ENCODE measurements at regions not wholly inside any gene's neighbourhood (a gene's known extent, or its start where the extent isn't known, plus 50 kb on each side); places are given as distances from the start of the nearest gene placed in this dataset.

DNA sequence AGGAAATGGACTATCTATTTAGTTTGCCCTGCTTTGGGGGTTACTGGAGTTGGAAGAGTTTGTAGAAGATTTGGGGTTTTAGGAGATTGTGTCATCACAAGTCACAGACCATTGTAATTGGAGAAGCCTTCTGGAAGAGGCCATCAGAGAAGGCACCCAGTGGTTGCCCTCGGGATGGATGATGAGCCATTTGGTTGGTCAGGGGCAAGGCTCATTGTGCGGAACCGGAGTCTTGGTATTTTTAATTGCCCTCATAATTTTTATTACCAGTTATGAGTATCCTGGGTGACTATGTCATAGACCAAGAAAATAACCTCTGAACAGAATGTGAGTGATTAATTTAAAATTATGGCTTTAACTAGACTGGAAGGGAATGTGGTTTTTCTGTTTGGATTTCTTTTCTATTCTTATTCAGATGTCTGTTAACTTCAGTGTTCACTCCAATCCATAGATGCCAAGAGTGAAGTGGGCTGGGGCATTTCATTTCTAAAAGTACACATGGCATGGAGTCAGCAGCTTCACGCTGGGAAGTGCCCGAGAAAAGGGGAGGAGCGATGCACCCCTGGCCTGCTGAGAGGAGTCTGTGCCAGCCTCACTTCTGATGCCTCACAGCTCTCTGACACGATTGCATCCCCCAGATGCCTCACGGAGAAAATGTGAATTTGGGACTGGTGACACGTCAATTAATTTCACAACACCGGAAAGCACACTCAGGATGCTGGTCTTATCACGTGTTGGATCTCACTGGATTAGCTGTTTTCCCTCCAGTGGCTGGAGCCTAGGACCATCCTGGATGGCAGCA is 225.6 kb upstream of the IGFBP3 start:
- DNase-seq (ENCODE audit: low read depth in 4 of 4, low spot score in 3 of 4) = no peak

GRCh38 chr7:46145412-46145811 is 224.3 kb upstream of the IGFBP3 start:
- DNase-seq (ENCODE audit: low read depth in 4 of 4, low spot score in 3 of 4) = peak in 1 of 4 donors; percentile 49

DNA sequence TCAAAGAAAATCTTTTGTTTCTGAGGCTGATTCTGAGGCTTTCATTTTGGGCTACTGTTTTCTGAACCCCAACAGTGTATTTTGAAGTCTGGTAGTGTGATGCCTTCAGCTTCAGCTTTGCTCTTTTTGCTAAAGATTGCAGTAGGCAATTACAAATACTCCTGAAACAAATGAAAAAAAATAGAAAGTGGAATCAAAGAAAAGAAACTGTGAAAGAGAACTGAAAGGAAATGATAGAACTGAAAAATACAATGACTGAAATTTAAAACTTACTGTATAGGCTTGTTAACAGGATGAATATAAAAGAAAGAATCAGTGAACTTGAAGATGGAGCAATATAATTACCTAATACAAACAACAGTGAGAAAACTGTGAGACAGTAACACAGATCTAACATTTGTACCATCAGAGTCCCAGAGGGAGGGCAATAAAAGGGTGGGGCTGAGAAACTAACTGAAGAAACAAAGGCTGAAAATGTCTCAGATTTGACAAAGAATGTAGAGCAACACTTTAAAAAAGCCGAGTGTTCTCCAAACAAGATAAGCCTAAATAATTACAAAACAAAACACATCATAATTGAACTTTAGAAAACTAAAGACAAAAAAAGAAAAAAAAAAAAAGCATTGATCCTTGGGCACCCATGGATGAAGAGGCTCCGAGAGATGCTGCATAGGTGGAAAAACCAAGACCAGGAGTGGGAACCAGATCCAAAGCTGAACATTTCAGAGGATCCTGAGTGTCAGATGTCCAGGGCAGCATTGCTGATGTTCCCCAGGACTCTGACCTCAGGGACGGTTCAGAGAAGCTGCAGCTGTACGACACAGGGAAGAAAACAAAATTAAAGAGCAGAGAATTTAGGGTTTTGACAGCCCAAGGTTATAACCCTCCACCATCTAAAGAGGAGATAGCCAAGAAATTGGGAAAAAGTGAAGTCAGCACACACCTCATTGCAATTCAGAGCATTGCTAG is 223.2 kb upstream of the IGFBP3 start:
- no peak for DNase-seq (ENCODE audit: low read depth in 4 of 4, low spot score in 3 of 4)

DNA sequence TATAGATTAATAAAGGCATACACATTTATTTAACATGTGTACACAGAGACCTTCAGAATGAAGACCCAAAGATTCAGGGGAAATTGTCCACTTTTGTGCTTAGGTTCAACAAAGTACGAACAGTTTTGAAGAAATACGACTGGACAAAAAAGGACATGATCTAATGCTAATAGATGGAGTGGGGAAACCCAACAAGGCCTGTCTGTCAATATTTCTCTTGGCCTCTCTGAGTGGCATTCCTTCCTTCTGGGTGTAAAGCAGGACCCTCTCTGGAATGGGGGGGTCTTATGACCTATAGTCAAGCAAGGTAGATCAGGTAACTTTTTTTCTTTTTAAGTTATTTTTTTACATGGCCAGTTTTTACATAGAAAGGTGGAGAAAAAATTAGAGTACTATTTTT is 222.3 kb upstream of the IGFBP3 start:
- DNase-seq (ENCODE audit: low read depth in 4 of 4, low spot score in 3 of 4) = no peak

DNA sequence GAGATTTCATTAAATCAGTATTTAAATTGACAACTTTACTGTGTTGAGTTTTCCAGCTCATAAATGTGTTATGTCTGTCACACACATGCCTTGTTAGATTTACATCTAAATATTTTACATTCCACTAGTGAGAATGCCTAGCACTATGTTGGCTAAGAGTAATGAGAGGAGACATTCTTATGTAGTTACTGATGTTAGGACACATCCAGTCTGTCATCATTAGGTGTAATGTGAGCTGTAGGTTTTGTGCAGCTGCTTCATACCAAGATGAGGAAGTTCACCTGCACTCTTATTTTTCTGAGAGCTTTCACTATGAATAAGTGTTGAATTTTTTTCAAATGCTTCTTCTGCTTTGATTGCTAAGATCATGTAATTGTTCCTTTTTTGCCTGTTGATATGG is 218.0 kb upstream of the IGFBP3 start:
- no peak for DNase-seq (ENCODE audit: low read depth in 4 of 4, low spot score in 3 of 4)

DNA sequence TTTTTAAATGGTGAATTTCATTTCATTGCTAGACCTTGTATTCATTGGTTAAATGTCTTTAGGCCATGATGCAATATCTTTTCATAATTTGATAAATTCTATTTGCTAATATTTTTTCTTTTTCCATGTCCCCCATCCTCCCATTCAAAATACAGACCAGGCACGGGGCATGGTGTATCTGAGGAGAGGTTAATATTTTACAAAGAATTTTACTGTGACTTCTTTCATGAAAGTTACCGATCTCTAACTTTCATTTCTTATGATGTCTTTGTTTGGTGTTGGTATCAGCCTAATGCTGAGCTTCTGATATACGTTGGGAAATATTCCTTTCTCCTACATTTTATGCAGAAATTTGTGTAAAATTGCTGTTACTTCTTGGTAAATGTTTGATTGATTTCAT is 216.7 kb upstream of the IGFBP3 start:
- DNase-seq (ENCODE audit: low read depth in 4 of 4, low spot score in 3 of 4) = no peak

DNA sequence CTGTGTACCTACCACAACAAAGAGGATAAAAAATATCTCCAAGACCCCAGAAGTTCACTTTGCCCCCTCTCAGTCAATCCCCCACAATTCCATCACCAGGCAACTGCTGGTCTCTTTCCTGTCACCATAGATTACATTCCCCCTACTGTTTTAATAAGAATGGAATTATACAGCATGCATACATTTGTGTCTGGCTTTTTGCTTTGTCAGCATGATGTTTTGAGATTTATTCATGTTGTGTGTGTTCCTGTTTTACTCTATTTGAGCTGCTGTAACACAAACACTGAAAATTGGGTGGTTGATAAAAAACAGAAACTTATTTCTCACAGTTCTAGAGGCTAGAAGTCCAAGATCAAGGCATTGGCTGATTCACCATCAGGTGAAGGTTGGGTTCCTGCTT is 214.5 kb upstream of the IGFBP3 start:
- DNase-seq (ENCODE audit: low read depth in 4 of 4, low spot score in 3 of 4) = no peak

- no peak for DNase-seq (ENCODE audit: low read depth in 4 of 4, low spot score in 3 of 4)
Measured at GRCh38 chr7:46134795-46135194, 213.7 kb upstream of the IGFBP3 start.

GRCh38 chr7:46134385-46134784 is 213.3 kb upstream of the IGFBP3 start:
- no peak for DNase-seq (ENCODE audit: low read depth in 4 of 4, low spot score in 3 of 4)

DNA sequence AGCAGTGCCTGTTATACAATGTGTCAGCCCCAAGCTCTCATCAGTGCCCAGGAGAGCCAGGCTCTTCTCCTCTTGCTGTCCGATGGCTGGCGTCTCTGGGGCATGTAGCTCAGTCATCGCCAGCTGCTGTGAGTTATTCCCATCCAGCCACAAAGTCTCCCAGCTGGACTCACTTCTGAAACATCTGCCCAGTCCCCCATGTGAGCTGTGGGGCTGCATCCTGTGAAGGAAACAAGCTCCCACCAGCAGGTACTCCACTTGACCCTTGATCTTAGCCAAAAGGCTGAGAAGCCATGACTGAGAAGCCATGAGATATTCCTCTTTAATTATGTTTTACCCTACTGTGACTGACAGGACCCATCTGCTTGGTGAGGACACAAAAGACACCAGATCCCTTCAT is 212.7 kb upstream of the IGFBP3 start:
- DNase-seq (ENCODE audit: low read depth in 4 of 4, low spot score in 3 of 4) = no peak

DNA sequence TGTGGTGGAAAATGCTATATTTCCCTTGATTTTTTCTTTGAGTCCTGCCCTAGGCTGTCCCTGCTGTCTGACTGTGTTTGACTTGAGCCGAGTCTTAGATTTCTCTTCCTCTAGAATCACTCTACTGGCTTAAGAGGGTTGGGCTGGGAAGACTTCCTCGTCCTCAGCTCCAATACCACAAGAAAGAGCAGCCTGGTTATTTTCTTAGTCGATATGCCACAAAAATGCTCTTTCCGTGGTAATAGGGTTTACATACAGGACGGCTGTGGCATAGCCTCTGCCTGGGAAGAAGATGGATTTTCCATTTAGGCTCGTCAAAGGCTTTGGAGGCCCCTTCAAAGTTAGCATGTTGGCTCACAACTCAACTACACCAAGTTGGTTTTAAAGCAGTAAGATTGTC is 212.0 kb upstream of the IGFBP3 start:
- no peak for DNase-seq (ENCODE audit: low read depth in 4 of 4, low spot score in 3 of 4)

DNA sequence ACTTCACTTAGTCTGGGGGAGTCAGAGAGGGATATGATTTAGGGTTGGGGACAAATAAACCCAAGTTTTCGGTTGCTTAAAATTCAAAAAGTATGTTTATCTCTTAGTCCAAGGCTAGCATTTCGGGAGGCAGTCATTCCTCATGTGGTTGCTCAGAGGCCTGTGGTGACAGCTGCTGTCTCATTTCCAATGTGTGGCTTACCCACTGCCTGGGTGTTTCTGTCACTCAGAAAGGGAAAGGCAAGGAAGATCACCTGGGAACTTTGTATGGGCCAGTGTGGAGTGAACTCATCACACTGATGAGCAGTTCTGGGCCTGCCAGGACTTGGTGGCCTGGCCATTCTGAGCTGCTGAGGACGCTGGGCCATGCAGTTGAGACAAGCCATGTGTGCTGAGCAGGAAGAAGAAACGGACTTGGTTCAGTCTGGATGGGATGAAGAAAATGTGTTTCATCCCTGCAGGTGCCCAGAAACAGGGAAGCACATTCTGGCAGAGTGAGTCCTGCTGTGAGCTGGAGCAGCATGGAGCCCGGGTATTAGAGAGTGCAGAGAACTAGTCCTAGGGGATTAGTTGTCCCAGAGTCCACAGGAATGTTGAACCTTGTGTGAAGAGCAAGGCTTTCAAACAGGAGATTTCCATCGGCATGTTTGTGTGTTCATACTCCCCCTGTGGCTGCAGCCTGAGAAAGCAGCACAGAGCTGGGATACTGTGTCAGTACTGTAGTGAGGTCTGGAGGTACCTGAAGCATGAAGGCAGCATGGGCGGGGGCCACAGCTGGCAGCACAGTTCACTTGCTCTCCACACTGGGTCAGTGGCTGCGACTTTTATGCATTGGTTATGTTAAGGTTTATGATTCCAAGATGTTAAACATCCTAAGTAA is 211.1 kb upstream of the IGFBP3 start:
- peak in 2 of 4 donors; percentile 32 to 56 for DNase-seq (ENCODE audit: low read depth in 4 of 4, low spot score in 3 of 4)

GRCh38 chr7:46129831-46130230 is 208.8 kb upstream of the IGFBP3 start:
- no peak for DNase-seq (ENCODE audit: low read depth in 4 of 4, low spot score in 3 of 4)

GRCh38 chr7:46127814-46128213 is 206.7 kb upstream of the IGFBP3 start:
- no peak for DNase-seq (ENCODE audit: low read depth in 4 of 4, low spot score in 3 of 4)

DNA sequence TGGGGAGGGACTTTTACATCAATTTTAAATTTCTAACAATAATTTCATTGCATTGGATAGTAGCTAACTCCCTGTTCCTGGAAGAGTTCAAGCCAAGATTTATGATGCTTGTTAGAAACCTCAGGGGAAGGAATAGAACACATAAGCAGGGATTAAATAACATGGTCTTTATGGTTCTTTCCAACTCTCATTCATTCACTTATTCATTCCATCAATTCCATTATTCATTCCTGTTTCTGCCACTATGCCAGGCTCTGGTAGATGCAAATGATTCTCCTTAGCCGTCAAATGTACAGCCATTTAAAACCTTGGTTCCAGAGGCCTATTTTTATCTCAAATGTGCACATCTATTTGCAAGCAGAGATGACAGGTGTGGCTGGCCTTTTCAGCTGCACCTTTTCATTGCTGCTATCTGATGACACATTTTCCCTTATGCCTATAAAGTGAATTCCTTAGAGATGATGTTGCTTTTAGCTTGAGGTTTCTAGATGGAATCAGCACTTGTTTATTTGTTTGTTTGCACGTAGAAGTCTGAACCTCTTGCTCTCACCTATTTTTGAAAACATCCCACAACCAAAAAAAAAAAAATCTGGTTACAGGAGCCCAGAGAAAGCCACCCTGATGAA is 205.7 kb upstream of the IGFBP3 start:
- DNase-seq (ENCODE audit: low read depth in 4 of 4, low spot score in 3 of 4) = no peak

DNA sequence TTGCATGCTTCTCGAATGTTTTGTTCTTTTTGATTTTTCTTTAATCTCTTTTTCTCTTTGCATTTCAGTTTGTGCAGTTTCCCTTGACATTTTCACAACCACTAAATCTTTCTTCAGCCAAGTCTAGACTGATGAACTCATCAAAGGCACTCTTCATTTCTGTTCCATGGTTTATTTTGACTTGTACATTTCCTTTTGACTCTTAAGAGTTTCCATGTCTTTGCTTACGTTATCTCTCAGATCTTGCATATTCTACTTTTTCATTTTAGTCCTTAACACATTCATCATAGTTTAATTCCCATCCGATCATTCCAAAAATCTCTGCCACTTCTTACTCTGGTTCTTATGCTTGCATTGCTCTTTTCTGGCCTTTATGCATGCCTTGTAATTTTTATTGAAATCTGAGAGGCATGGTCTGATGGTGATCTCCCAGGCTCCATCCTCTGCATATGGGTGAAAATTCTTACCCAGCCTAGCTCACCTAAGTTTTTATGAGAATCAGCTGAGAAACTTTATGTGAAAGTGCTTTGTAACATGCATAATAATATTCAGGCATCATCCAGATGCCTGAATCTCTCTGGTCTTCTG is 202.8 kb upstream of the IGFBP3 start:
- DNase-seq (ENCODE audit: low read depth in 4 of 4, low spot score in 3 of 4) = no peak

DNA sequence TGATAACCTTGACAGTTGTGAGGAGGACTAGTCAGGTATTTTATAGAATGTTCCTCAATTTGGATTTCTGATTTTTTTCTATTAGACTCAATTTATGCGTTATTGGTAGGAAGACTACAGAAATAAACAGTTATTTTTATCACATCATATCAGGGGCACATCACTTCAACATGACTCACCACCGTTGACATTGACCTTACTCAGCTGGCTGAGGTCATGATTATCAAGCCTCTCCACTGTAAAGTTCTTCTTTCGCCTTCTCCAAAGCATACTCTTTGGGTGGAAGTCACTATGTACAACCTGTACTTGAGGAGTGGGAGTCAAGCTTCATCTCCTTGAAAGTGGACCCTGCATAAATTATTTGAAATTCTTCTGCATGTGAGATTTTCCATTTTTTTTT is 194.3 kb upstream of the IGFBP3 start:
- no peak for DNase-seq (ENCODE audit: low read depth in 4 of 4, low spot score in 3 of 4)

GRCh38 chr7:46109437-46109836 is 188.4 kb upstream of the IGFBP3 start:
- DNase-seq (ENCODE audit: low read depth in 4 of 4, low spot score in 3 of 4) = no peak

GRCh38 chr7:46108272-46108671 is 187.2 kb upstream of the IGFBP3 start:
- no peak for DNase-seq (ENCODE audit: low read depth in 4 of 4, low spot score in 3 of 4)

All from right renal pelvis (tissue), 4 donors.